Small intestine (tissue), 7 donors: ENCODE measurements at regions not wholly inside any gene's neighbourhood (a gene's known extent, or its start where the extent isn't known, plus 50 kb on each side); places are given as distances from the start of the nearest gene placed in this dataset.
"Not testable (repeated sequence)": the region's sequence is repeated elsewhere in the genome, so short reads cannot be mapped to it uniquely, and the experiment has no call there.

ENCODE experiments used
- DNase-seq, 2 donors: peaks; one replicate each; pipeline versions ENCODE4 v3.0.0 to v3.0.0-alpha.2; 2013
- FAIRE-seq: peaks from 2 replicates; lab custom pipeline; 2012; peaks lifted over from hg19 to GRCh38; lab: Jason Lieb, UNC
- H3K27ac ChIP-seq, 3 donors: one replicate each; pipeline ENCODE4 v1.5.1; 2013; ENCODE audit warnings: low read length in 2 of 3, mild to moderate bottlenecking in 2 of 3, control low read depth in 1 of 3, inconsistent platforms in 1 of 3, low read depth in 1 of 3, moderate library complexity in 1 of 3
- H3K27me3 ChIP-seq, 3 donors: one replicate each; pipeline ENCODE4 v1.6.1; 2013; ENCODE audit warnings: low read length in 3 of 3, inconsistent platforms in 1 of 3; ENCODE audit not compliant: control insufficient read depth in 3 of 3, insufficient read depth in 3 of 3
- H3K36me3 ChIP-seq, 3 donors: one replicate each; pipeline ENCODE4 v1.6.1; 2013; ENCODE audit warnings: low read length in 3 of 3, inconsistent platforms in 1 of 3, low read depth in 1 of 3, mild to moderate bottlenecking in 1 of 3, moderate library complexity in 1 of 3; ENCODE audit not compliant: control insufficient read depth in 3 of 3, insufficient read depth in 2 of 3
- H3K4me1 ChIP-seq, 3 donors: one replicate each; pipeline ENCODE4 v1.6.1; 2013; ENCODE audit warnings: low read length in 2 of 3, inconsistent platforms in 1 of 3, low read depth in 1 of 3, mild to moderate bottlenecking in 1 of 3, moderate library complexity in 1 of 3; ENCODE audit not compliant: control insufficient read depth in 3 of 3, insufficient read depth in 2 of 3
- H3K4me3 ChIP-seq, 3 donors: one replicate each; pipeline ENCODE4 v1.5.1; 2013; ENCODE audit warnings: low read length in 3 of 3, control low read depth in 1 of 3, inconsistent platforms in 1 of 3, low read depth in 1 of 3, mild to moderate bottlenecking in 1 of 3, moderate library complexity in 1 of 3
- H3K9me3 ChIP-seq, 2 donors: one replicate each; pipeline ENCODE4 v1.6.1; 2013; ENCODE audit warnings: low read depth in 1 of 2, low read length in 1 of 2; ENCODE audit not compliant: control insufficient read depth in 2 of 2, insufficient read depth in 1 of 2
- WGBS, 3 donors: extraction: QIAGEN DNeasy Blood & Tissue Kit; methylation state at CpG; one replicate each; pipeline ENCODE4 v1.1.7; 2013; 5-methylcytosine and 5-hydroxymethylcytosine counted together
- donor health status: healthy with polysubstance abuse.
- donor health status: control.
- donor health status: control.
- donor health status: Bipolar disorder and iron deficiency.
- donor health status: healthy.

DNA sequence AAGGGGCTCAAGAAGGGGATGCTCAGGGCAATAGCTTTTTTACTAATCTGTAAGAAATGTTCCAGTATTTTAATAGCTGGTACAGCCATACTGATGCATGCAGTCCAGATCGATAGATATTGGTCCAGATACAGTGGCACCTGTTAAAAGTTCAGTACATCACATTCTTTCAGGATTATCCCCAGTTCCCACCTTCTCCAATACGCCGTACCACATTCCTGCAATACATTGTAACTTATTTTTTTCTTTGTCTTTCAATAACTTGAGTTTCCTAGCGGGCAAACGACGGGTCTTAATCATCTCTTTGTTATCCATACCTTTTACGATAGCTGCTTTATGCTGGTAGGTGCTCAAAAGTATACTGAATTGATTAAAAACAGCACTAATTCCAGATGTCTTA is 136.1 kb upstream of the NBPF19 start:
- H3K27me3 ChIP-seq, H3K4me3 ChIP-seq, H3K27ac ChIP-seq, H3K4me1 ChIP-seq, H3K36me3 ChIP-seq, DNase-seq, H3K9me3 ChIP-seq, FAIRE-seq: not testable (repeated sequence)
- no CpG with 5 or more reads among the region's 7 CpGs for WGBS, 3 donors

DNA sequence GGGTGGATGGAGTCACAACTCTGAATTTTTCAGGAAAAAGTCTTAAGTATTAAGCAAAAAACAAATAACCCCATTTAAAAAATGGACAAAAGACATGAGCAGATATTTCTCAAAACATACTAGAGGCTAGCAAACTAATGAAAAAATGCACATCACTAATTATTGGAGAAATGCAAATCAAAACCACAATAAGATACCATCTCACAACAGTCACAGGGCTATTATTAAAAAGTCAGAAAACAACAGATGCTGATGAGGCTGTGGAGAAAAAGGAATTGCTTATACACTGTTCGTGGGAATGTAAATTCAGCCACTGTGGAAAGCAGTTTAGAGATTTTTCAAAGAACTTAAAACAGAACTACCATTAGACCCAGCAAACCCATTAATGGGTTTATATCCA is 125.4 kb upstream of the NBPF19 start:
- FAIRE-seq, H3K27ac ChIP-seq, H3K9me3 ChIP-seq, DNase-seq, H3K36me3 ChIP-seq, H3K4me1 ChIP-seq, H3K27me3 ChIP-seq, H3K4me3 ChIP-seq: not testable (repeated sequence)
- WGBS, 3 donors = no CpG with 5 or more reads among the region's 1 CpG

- H3K27me3 ChIP-seq, H3K4me1 ChIP-seq, H3K36me3 ChIP-seq, H3K9me3 ChIP-seq, H3K27ac ChIP-seq, FAIRE-seq, H3K4me3 ChIP-seq, DNase-seq: not testable (repeated sequence)
- no CpG with 5 or more reads among the region's 1 CpG for WGBS, 3 donors
Observed at GRCh38 chr1:149352205-149352604, 122.6 kb upstream of the NBPF19 start.

DNA sequence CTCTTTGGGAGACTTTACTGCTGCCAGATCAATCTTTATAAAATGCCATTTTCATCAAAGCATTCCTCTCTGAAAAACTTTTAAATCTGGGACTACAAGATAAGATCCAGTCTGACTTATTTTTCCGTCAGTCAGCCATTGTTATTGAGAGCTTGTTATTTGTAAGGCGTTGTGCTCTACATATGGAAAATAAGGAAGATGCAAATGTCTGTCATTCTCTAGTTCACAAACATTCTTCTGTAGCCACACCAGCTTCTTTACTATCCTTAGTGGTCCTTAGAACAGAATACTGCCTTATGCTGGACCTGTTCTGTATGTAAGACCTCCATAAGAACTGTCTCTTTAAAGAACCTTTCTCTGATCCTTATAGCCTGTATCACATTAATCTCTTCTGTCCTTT is 120.3 kb upstream of the NBPF19 start:
- H3K9me3 ChIP-seq, H3K27ac ChIP-seq, H3K36me3 ChIP-seq, H3K27me3 ChIP-seq, H3K4me3 ChIP-seq, FAIRE-seq, H3K4me1 ChIP-seq, DNase-seq: not testable (repeated sequence)
- no CpG with 5 or more reads among the region's 2 CpGs for WGBS, 3 donors

DNA sequence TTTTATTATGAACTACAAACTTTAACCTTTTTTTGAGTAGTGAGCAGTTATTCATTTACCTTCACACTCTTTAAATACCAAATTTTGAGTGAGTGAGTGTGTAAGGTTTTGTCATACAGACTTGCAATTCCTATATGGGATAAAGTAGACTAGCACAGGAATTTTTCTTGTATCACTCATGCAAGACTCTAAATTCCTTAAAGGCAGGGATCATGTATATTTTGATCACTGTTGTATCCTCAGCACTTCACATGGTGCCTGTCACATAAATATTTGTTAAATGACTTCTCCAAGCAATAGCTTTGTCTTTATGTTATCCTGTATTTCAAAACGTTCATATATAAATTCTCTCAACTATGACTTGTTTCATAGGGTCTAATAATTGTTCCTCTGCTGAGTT is 119.1 kb upstream of the NBPF19 start:
- DNase-seq, H3K36me3 ChIP-seq, H3K4me1 ChIP-seq, H3K4me3 ChIP-seq, H3K9me3 ChIP-seq, H3K27ac ChIP-seq, FAIRE-seq, H3K27me3 ChIP-seq: not testable (repeated sequence)
- WGBS, 3 donors = no CpG with 5 or more reads among the region's 1 CpG

GRCh38 chr1:149356152-149356551 is 118.7 kb upstream of the NBPF19 start:
- not testable (repeated sequence) for H3K4me1 ChIP-seq, H3K4me3 ChIP-seq, DNase-seq, H3K27ac ChIP-seq, H3K27me3 ChIP-seq, FAIRE-seq, H3K9me3 ChIP-seq, H3K36me3 ChIP-seq
- no CpG with 5 or more reads among the region's 4 CpGs for WGBS, 3 donors

- H3K36me3 ChIP-seq, FAIRE-seq, H3K27me3 ChIP-seq, DNase-seq, H3K9me3 ChIP-seq, H3K4me1 ChIP-seq, H3K27ac ChIP-seq, H3K4me3 ChIP-seq: not testable (repeated sequence)
- no CpG with 5 or more reads among the region's 3 CpGs for WGBS, 3 donors
Observed at GRCh38 chr1:149360351-149360750, 114.5 kb upstream of the NBPF19 start.

DNA sequence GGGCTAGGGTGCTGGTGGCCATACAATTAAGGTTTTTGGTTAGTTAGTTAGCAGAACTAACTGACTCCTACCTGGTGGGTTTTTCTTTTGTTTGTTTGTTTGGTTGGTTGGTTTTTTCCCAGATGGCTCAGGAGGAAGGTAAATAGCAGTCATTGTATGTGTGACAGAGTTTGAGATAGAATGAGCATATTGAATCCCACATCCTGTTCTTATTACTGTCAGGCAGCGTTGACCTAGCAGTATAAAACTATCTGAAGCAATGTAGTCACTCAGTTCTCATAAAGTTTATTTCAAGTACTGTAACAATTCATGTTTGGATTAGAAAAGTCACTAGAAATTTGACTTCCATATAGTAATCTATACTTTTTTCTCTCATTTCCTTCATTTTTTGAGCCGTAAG is 113.5 kb upstream of the NBPF19 start:
- H3K27me3 ChIP-seq, H3K4me3 ChIP-seq, H3K9me3 ChIP-seq, FAIRE-seq, DNase-seq, H3K36me3 ChIP-seq, H3K27ac ChIP-seq, H3K4me1 ChIP-seq: not testable (repeated sequence)
- WGBS, 3 donors = no CpG with 5 or more reads among the region's 2 CpGs

DNA sequence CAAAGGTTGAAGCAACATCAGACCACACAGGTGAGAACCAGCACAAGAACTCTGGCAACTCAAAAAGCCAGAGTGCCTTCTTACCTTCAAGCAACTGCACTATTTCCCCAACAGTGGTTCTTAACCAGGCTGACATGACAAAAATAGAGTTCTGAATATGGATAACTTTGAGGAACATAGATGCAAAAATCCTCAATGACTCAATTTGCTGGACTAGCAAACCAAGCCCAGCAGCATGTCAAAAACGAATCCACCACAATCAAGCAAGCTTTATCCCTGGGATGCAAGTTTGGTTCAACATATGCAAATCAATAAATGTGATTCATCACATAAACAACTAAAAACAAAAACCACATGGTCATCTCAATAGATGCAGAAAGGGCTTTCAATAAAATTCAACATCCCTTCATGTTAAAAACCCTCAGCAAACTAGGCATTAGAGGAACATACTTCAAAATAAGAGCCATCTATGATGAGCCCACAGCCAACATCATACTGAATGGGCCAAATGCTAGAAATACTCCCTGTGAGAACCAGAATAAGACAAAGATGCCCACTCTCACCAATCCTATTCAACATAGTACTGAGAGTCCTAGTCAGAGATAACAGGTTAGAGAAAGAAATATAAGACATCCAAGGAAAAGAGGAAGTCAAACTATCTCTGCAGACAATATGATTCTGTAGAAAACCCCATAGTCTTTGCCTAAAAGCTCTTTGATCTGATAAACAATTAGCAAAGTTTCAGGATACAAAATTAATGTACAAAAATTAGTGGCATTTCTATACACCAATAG is 110.5 kb upstream of the NBPF19 start:
- DNase-seq, H3K4me1 ChIP-seq, H3K27ac ChIP-seq, H3K27me3 ChIP-seq, H3K4me3 ChIP-seq, FAIRE-seq, H3K9me3 ChIP-seq, H3K36me3 ChIP-seq: not testable (repeated sequence)
- WGBS, 3 donors = no CpG with 5 or more reads among the region's 1 CpG
